Esophagus muscularis mucosa (tissue), 4 donors: ENCODE measurements at regions not wholly inside any gene's neighbourhood (a gene's known extent, or its start where the extent isn't known, plus 50 kb on each side); places are given as distances from the start of the nearest gene placed in this dataset.

Source experiments
- CTCF ChIP-seq, 3 experiments: fragments of 200-600 bp in 2 of 3; fragments of 450-650 bp in 1 of 3; sonication (generic) in 2 of 3; IDR thresholded peaks; one replicate each; pipeline ENCODE4 v1.5.1; 2017 to 2019; ENCODE audit warnings: antibody characterized with exemption in 3 of 3, mild to moderate bottlenecking in 2 of 3, moderate library complexity in 1 of 3
- EP300 ChIP-seq: sonication (generic); formaldehyde crosslinking; IDR thresholded peaks from one replicate; pipeline ENCODE4 v1.6.1; 2017; ENCODE audit warnings: antibody characterized with exemption
- POLR2A ChIP-seq: fragments of 450-650 bp; IDR thresholded peaks from one replicate; pipeline ENCODE4 v1.6.1; 2017; ENCODE audit warnings: antibody characterized with exemption, moderate library complexity, mild to moderate bottlenecking, low read depth

GRCh38 chr10:4035599-4035945 is 250.6 kb upstream of the KLF6 start:
- TF ChIP-seq CTCF (IDR thresholded peaks at IDR 0.05) (no peak), POLR2A (no peak), EP300 (no peak)
